ENCODE measurements at regions not wholly inside any gene's neighbourhood (a gene's known extent, or its start where the extent isn't known, plus 50 kb on each side); places are given as distances from the start of the nearest gene placed in this dataset.

DNA sequence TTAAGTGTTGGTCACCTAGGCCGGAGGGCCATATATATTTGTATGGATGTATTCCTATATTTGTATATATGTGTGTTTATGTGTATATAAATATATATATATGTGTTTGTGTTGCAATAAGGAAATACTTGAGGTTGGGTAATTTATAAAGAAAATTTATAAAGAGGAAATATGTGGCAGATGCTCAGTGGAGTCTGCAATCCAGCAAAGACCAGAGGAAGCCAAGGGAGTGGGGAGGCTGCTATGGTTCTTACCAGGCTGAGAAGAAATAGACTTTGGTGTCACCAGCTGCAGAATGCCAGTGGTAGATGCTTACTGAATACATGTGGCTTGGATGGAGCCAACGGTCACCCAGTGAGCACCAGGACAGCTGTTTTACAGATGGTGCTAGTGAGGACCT, 97.4 kb upstream of the ELOVL5 start:
- POLR2A ChIA-PET, result interaction anchor here (0.6 kb wide), 1 partner anchor 861 kb away, joined by 8 read pairs; no protein-coding TSS in a partner anchor
- no peak for DNase-seq (ENCODE audit: low read depth, low spot score)
- BruUV-seq (replicated peaks), result no TSS peak
- H3K9me3 ChIP-seq (ENCODE audit: control insufficient read depth, insufficient read depth, low read depth, low read length), result peaks cover 3% of the 10 kb centered on the region; the same call in 1 of the 2 replicates
- no peaks in the 10 kb centered on the region for H3K4me1 ChIP-seq (ENCODE audit: control insufficient read depth, insufficient read depth, low read length)
- in situ Hi-C loops (cut with HindIII; ENCODE audit: low pct_unique_long_range_greater_than_20kb, low sequenced_read_pairs), result no loop called here
- intact Hi-C loops (cut with micrococcal nuclease; ENCODE audit: unreplicated experiment), result no loop called here
- H3K27ac ChIP-seq (ENCODE audit: low read length), result no peak overlapping the region
- no peaks in the 10 kb centered on the region; the same call in 1 of the 2 replicates for H3K36me3 ChIP-seq (ENCODE audit: control insufficient read depth, insufficient read depth, low read length)
- TF ChIP-seq SIN3A (IDR thresholded peaks at IDR 0.05; ENCODE audit: borderline replicate concordance, insufficient read depth, low read depth, low read length), result no peak
- TF ChIP-seq POLR2AphosphoS5 (IDR thresholded peaks at IDR 0.05; ENCODE audit: low read depth, low read length), result no peak
- TF ChIP-seq, protein P1, sequence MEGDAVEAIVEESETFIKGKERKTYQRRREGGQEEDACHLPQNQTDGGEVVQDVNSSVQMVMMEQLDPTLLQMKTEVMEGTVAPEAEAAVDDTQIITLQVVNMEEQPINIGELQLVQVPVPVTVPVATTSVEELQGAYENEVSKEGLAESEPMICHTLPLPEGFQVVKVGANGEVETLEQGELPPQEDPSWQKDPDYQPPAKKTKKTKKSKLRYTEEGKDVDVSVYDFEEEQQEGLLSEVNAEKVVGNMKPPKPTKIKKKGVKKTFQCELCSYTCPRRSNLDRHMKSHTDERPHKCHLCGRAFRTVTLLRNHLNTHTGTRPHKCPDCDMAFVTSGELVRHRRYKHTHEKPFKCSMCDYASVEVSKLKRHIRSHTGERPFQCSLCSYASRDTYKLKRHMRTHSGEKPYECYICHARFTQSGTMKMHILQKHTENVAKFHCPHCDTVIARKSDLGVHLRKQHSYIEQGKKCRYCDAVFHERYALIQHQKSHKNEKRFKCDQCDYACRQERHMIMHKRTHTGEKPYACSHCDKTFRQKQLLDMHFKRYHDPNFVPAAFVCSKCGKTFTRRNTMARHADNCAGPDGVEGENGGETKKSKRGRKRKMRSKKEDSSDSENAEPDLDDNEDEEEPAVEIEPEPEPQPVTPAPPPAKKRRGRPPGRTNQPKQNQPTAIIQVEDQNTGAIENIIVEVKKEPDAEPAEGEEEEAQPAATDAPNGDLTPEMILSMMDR (IDR thresholded peaks at IDR 0.05), result no peak
- TF ChIP-seq, protein P2, sequence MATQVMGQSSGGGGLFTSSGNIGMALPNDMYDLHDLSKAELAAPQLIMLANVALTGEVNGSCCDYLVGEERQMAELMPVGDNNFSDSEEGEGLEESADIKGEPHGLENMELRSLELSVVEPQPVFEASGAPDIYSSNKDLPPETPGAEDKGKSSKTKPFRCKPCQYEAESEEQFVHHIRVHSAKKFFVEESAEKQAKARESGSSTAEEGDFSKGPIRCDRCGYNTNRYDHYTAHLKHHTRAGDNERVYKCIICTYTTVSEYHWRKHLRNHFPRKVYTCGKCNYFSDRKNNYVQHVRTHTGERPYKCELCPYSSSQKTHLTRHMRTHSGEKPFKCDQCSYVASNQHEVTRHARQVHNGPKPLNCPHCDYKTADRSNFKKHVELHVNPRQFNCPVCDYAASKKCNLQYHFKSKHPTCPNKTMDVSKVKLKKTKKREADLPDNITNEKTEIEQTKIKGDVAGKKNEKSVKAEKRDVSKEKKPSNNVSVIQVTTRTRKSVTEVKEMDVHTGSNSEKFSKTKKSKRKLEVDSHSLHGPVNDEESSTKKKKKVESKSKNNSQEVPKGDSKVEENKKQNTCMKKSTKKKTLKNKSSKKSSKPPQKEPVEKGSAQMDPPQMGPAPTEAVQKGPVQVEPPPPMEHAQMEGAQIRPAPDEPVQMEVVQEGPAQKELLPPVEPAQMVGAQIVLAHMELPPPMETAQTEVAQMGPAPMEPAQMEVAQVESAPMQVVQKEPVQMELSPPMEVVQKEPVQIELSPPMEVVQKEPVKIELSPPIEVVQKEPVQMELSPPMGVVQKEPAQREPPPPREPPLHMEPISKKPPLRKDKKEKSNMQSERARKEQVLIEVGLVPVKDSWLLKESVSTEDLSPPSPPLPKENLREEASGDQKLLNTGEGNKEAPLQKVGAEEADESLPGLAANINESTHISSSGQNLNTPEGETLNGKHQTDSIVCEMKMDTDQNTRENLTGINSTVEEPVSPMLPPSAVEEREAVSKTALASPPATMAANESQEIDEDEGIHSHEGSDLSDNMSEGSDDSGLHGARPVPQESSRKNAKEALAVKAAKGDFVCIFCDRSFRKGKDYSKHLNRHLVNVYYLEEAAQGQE (IDR thresholded peaks at IDR 0.05; ENCODE audit: insufficient read depth in 1 of 2, low read depth in 2 of 2, low read length in 1 of 2), result no peak
- no peak for TF ChIP-seq TCF7L2 (IDR thresholded peaks at IDR 0.05; ENCODE audit: low read depth, low read length)
- ATAC-seq, result no peak
- H3K27me3 ChIP-seq (ENCODE audit: control insufficient read depth, insufficient read depth, low read length), result peaks cover 6% of the 10 kb centered on the region; the same call in 1 of the 2 replicates
- CTCF ChIA-PET, result no interaction called here
- no peak overlapping the region for H3K4me3 ChIP-seq (ENCODE audit: low read depth in 2 of 2, low read length in 2 of 2)

DNA sequence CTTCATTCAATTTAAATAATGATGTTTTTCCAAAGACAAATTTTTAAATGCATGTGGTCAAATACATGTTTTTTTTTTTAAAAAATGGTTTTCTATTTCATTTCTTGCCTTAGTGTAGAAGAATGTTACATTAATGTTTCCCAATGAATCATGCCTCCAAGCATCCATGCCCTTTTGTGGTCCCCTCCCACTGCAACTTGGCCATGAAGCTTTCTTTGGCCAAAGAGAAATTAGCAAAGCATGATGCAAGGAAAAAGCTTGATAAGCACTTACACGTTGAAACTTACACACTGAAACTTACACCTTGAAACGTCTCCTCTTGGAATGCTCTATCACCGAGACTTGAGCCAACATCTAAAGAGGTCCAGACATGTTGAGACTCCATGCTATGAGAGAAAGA, 93.0 kb upstream of the ELOVL5 start:
- Histone ChIP-seq H3K4me3 (ENCODE audit: low read depth in 2 of 2, low read length in 2 of 2) (no peak overlapping the region), H3K27me3 (ENCODE audit: control insufficient read depth, insufficient read depth, low read length) (peaks cover 6% of the 10 kb centered on the region; the same call in 1 of the 2 replicates), H3K36me3 (ENCODE audit: control insufficient read depth, insufficient read depth, low read length) (no peaks in the 10 kb centered on the region; the same call in 1 of the 2 replicates), H3K9me3 (ENCODE audit: control insufficient read depth, insufficient read depth, low read depth, low read length) (no peaks in the 10 kb centered on the region), H3K4me1 (ENCODE audit: control insufficient read depth, insufficient read depth, low read length) (peaks cover 4% of the 10 kb centered on the region; the same call in 1 of the 2 replicates), H3K27ac (ENCODE audit: low read length) (no peak overlapping the region)
- ATAC-seq (no peak), DNase-seq (ENCODE audit: low read depth, low spot score) (no peak)
- ChIA-PET POLR2A (no interaction called here), CTCF (no interaction called here)
- TF ChIP-seq, protein P2 (IDR thresholded peaks at IDR 0.05; ENCODE audit: insufficient read depth in 1 of 2, low read depth in 2 of 2, low read length in 1 of 2), result no peak
- TF ChIP-seq TCF7L2 (IDR thresholded peaks at IDR 0.05; ENCODE audit: low read depth, low read length) (no peak), POLR2AphosphoS5 (IDR thresholded peaks at IDR 0.05; ENCODE audit: low read depth, low read length) (no peak), SIN3A (IDR thresholded peaks at IDR 0.05; ENCODE audit: borderline replicate concordance, insufficient read depth, low read depth, low read length) (no peak)
- TF ChIP-seq, protein P1 (IDR thresholded peaks at IDR 0.05), result no peak
- in situ Hi-C loops (cut with HindIII; ENCODE audit: low pct_unique_long_range_greater_than_20kb, low sequenced_read_pairs), result no loop called here
- intact Hi-C loops (cut with micrococcal nuclease; ENCODE audit: unreplicated experiment), result no loop called here
- BruUV-seq (replicated peaks), result no TSS peak
